ENCODE measurements at regions not wholly inside any gene's neighbourhood (a gene's known extent, or its start where the extent isn't known, plus 50 kb on each side); places are given as distances from the start of the nearest gene placed in this dataset.

DNA sequence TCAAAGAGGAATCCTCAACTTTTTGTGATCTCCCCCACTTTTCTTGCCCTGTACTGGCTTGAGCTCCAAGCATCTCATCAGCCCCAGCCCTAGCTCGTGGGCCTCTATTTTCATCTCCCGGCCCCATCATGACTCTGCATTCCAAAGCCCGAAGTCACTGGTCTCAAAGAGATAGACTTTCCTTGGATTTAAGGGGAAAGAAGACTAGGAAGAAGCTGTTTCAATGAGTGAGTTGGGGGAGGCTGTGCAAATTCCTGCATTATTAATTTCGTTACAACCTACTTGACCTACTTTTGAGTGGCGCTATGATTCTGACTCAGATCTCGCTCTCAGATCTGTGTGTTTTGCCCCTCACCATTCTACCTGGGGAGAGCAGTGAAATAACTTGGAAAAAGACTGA, 266.6 kb upstream of the TBL1XR1 start:
- POLR2A ChIA-PET = no interaction called here
- H3K27ac Mint-ChIP-seq = no peak overlapping the region

DNA sequence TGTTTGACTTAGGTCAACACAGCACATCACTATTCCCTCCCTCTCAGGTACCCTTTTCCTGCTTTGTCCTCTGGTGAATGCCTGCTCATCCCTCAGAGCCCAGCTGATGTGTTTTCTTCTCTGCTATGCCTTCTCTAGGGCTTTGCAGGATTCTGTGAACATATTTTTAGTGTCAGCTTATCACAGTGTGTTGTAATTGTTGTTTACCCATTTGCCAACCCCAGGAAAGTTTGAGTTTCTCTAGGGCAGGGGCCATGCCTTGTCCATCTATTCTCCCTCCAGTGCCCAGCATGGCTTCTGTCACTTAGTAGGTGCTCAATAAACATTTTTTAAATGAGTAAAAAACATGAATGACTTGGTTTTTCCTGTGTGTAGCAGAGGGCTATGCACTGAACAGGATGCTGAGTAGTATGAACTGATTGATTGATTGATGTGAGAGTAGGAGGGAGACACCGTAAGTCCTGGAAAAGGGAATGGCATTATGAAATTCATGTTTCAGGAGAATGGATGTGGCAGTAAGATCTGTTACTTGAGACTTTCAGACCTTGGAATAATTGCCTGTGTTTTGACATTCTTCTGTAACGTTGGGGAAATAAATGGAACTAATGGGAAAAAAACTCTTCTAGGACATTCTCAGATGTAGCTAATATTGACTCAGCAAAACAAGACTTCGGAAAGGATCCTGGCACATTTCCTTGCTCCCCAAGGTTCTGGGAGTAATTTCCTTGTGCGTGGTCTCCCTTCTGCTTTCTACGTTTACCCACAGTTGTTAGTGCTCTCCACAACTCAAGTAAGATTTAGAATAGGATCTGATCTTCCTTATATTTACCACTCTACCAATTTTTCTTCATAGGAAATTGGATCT, 267.3 kb upstream of the TBL1XR1 start:
- Mint-ChIP-seq H3K4me1 (no peaks in the 10 kb centered on the region), H3K9me3 (ENCODE audit: insufficient read depth) (no peaks in the 10 kb centered on the region), H3K27me3 (no peaks in the 10 kb centered on the region), H3K27ac (no peak overlapping the region), H3K4me3 (no peak overlapping the region)
- H3K4me3 ChIP-seq (ENCODE audit: control extremely low read depth in 1 of 5, extremely low read depth in 1 of 5, insufficient read depth in 1 of 5, low read depth in 2 of 5, low read length in 4 of 5) = no peak overlapping the region
- no peaks in the 10 kb centered on the region for H4K20me1 ChIP-seq (ENCODE audit: control insufficient read depth, insufficient read depth, low read length, poor library complexity, severe bottlenecking)
- WGBS (ENCODE audit: insufficient coverage) = 85% methylated on average over 2 of the region's 5 CpGs
- DNase-seq = no peak
- ATAC-seq (ENCODE audit: low read depth) = no peak
- POLR2A ChIA-PET = no interaction called here
- no peak overlapping the region for H3K4me2 ChIP-seq (replicated peaks; ENCODE audit: low read depth, low read length, poor library complexity, severe bottlenecking)
- no peaks in the 10 kb centered on the region for H3K27me3 ChIP-seq (replicated peaks in 1 of 4; ENCODE audit: control extremely low read depth in 1 of 4, control insufficient read depth in 3 of 4, insufficient read depth in 4 of 4, low read length in 3 of 4)
- CTCF ChIA-PET = no interaction called here
- H3K9ac ChIP-seq (ENCODE audit: low read length) = no peak overlapping the region
- H3K4me1 ChIP-seq (ENCODE audit: control insufficient read depth in 2 of 2, insufficient read depth in 2 of 2, low read length in 2 of 2) = no peaks in the 10 kb centered on the region
- H3K79me2 ChIP-seq (ENCODE audit: control insufficient read depth, insufficient read depth, low read length) = no peaks in the 10 kb centered on the region
- H3K9me3 ChIP-seq (ENCODE audit: control extremely low read depth in 1 of 3, control insufficient read depth in 2 of 3, insufficient read depth in 1 of 3, low read length in 2 of 3) = no peaks in the 10 kb centered on the region
- TF ChIP-seq, protein P1, sequence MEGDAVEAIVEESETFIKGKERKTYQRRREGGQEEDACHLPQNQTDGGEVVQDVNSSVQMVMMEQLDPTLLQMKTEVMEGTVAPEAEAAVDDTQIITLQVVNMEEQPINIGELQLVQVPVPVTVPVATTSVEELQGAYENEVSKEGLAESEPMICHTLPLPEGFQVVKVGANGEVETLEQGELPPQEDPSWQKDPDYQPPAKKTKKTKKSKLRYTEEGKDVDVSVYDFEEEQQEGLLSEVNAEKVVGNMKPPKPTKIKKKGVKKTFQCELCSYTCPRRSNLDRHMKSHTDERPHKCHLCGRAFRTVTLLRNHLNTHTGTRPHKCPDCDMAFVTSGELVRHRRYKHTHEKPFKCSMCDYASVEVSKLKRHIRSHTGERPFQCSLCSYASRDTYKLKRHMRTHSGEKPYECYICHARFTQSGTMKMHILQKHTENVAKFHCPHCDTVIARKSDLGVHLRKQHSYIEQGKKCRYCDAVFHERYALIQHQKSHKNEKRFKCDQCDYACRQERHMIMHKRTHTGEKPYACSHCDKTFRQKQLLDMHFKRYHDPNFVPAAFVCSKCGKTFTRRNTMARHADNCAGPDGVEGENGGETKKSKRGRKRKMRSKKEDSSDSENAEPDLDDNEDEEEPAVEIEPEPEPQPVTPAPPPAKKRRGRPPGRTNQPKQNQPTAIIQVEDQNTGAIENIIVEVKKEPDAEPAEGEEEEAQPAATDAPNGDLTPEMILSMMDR (IDR thresholded peaks at IDR 0.05) = no peak
- TF ChIP-seq EZH2 (IDR thresholded peaks at IDR 0.05; ENCODE audit: borderline replicate concordance, insufficient read depth, low read depth, low read length, poor library complexity, severe bottlenecking) = no peak
- no peak overlapping the region for H3K27ac ChIP-seq (ENCODE audit: low read length in 2 of 2)
- H2AFZ ChIP-seq (ENCODE audit: insufficient read depth, low read depth, low read length, poor library complexity, severe bottlenecking) = no peak overlapping the region
- no peaks in the 10 kb centered on the region for H3K36me3 ChIP-seq (replicated peaks in 1 of 2; ENCODE audit: control extremely low read depth in 1 of 2, control insufficient read depth in 1 of 2, extremely low read depth in 1 of 2, insufficient read depth in 2 of 2, low read length in 1 of 2)
- intact Hi-C loops (cut with micrococcal nuclease) = no loop called here

More for the DNA sequence above, 266.6 kb upstream of the TBL1XR1 start:
- ATAC-seq (ENCODE audit: low read depth) (no peak), DNase-seq (no peak)
- H3K27me3 Mint-ChIP-seq = no peaks in the 10 kb centered on the region
- no peaks in the 10 kb centered on the region for H3K4me1 Mint-ChIP-seq
- no peaks in the 10 kb centered on the region for H3K36me3 ChIP-seq (replicated peaks in 1 of 2; ENCODE audit: control extremely low read depth in 1 of 2, control insufficient read depth in 1 of 2, extremely low read depth in 1 of 2, insufficient read depth in 2 of 2, low read length in 1 of 2)
- TF ChIP-seq EZH2 (IDR thresholded peaks at IDR 0.05; ENCODE audit: borderline replicate concordance, insufficient read depth, low read depth, low read length, poor library complexity, severe bottlenecking) = no peak
- TF ChIP-seq, protein P1 (IDR thresholded peaks at IDR 0.05) = no peak
- H4K20me1 ChIP-seq (ENCODE audit: control insufficient read depth, insufficient read depth, low read length, poor library complexity, severe bottlenecking) = no peaks in the 10 kb centered on the region
- H3K4me1 ChIP-seq (ENCODE audit: control insufficient read depth in 2 of 2, insufficient read depth in 2 of 2, low read length in 2 of 2) = no peaks in the 10 kb centered on the region
- no peaks in the 10 kb centered on the region for H3K9me3 ChIP-seq (ENCODE audit: control extremely low read depth in 1 of 3, control insufficient read depth in 2 of 3, insufficient read depth in 1 of 3, low read length in 2 of 3)
- H3K79me2 ChIP-seq (ENCODE audit: control insufficient read depth, insufficient read depth, low read length) = no peaks in the 10 kb centered on the region
- H3K4me3 ChIP-seq (ENCODE audit: control extremely low read depth in 1 of 5, extremely low read depth in 1 of 5, insufficient read depth in 1 of 5, low read depth in 2 of 5, low read length in 4 of 5) = no peak overlapping the region
- H2AFZ ChIP-seq (ENCODE audit: insufficient read depth, low read depth, low read length, poor library complexity, severe bottlenecking) = no peak overlapping the region
- no peak overlapping the region for H3K27ac ChIP-seq (ENCODE audit: low read length in 2 of 2)
- H3K9me3 Mint-ChIP-seq (ENCODE audit: insufficient read depth) = no peaks in the 10 kb centered on the region
- no peak overlapping the region for H3K4me2 ChIP-seq (replicated peaks; ENCODE audit: low read depth, low read length, poor library complexity, severe bottlenecking)
- intact Hi-C loops (cut with micrococcal nuclease) = no loop called here
- H3K4me3 Mint-ChIP-seq = no peak overlapping the region
- no peaks in the 10 kb centered on the region for H3K27me3 ChIP-seq (replicated peaks in 1 of 4; ENCODE audit: control extremely low read depth in 1 of 4, control insufficient read depth in 3 of 4, insufficient read depth in 4 of 4, low read length in 3 of 4)
- WGBS (ENCODE audit: insufficient coverage) = no CpG with 5 or more reads among the region's 6 CpGs
- CTCF ChIA-PET = no interaction called here
- H3K9ac ChIP-seq (ENCODE audit: low read length) = no peak overlapping the region
